Lower leg skin (tissue), 3 donors: ENCODE measurements at regions not wholly inside any gene's neighbourhood (a gene's known extent, or its start where the extent isn't known, plus 50 kb on each side); places are given as distances from the start of the nearest gene placed in this dataset.

ENCODE experiments used
- CTCF ChIP-seq, 3 donors: fragments of 450-650 bp; IDR thresholded peaks; one replicate each; pipeline ENCODE4 v1.5.1; 2016; ENCODE audit warnings: antibody characterized with exemption in 3 of 3, mild to moderate bottlenecking in 3 of 3, moderate library complexity in 2 of 3
- POLR2A ChIP-seq, 2 donors: fragments of 450-650 bp; IDR thresholded peaks; one replicate each; pipeline ENCODE4 v1.6.1; 2016 to 2017; ENCODE audit warnings: antibody characterized with exemption in 2 of 2, mild to moderate bottlenecking in 1 of 2, moderate library complexity in 1 of 2

GRCh38 chr9:87280421-87280820 lies 217.2 kb upstream of the DAPK1 start:
- TF ChIP-seq CTCF (IDR thresholded peaks at IDR 0.05) (no peak), POLR2A (IDR thresholded peaks at IDR 0.05) (no peak)
